Hepatocyte (in vitro differentiated cells): ENCODE measurements at regions not wholly inside any gene's neighbourhood (a gene's known extent, or its start where the extent isn't known, plus 50 kb on each side); places are given as distances from the start of the nearest gene placed in this dataset.
"Not testable (repeated sequence)": the region's sequence is repeated elsewhere in the genome, so short reads cannot be mapped to it uniquely, and the experiment has no call there.

Experiments used
- DNase-seq: peaks from one replicate; pipeline ENCODE4 v3.0.0-alpha.2; 2016; ENCODE audit warnings: low spot score
- H2AFZ ChIP-seq: fragments of 200-600 bp; sonication (generic); 2 replicates; pipeline ENCODE4 v1.6.0; 2016; ENCODE audit warnings: antibody characterized with exemption, mild to moderate bottlenecking
- H3K27ac ChIP-seq: fragments of 200-600 bp; sonication (generic); 2 replicates; pipeline ENCODE4 v1.5.1; 2016; ENCODE audit warnings: mild to moderate bottlenecking
- H3K27me3 ChIP-seq: fragments of 200-600 bp; sonication (generic); 2 replicates; pipeline ENCODE4 v1.6.1; 2016
- H3K36me3 ChIP-seq: fragments of 200-600 bp; sonication (generic); replicated peaks from 2 replicates; pipeline ENCODE4 v1.5.1; 2016; ENCODE audit warnings: low read depth; ENCODE audit not compliant: insufficient read depth
- H3K4me1 ChIP-seq: fragments of 200-600 bp; sonication (generic); 2 replicates; pipeline ENCODE4 v1.5.1; 2016; ENCODE audit warnings: mild to moderate bottlenecking, moderate library complexity; ENCODE audit not compliant: insufficient read depth
- H3K4me2 ChIP-seq: fragments of 200-600 bp; sonication (generic); 2 replicates; pipeline ENCODE4 v1.6.0; 2016
- H3K4me3 ChIP-seq: fragments of 200-600 bp; sonication (generic); 2 replicates; pipeline ENCODE4 v1.5.1; 2016; ENCODE audit warnings: mild to moderate bottlenecking
- H3K79me2 ChIP-seq: fragments of 200-600 bp; sonication (generic); 2 replicates; pipeline ENCODE4 v1.6.0; 2017; ENCODE audit warnings: mild to moderate bottlenecking
- H3K9me2 ChIP-seq: fragments of 200-600 bp; sonication (generic); replicated peaks from 2 replicates; pipeline ENCODE4 v1.6.0; 2017; ENCODE audit warnings: mild to moderate bottlenecking; ENCODE audit not compliant: insufficient read depth
- H3K9me3 ChIP-seq: fragments of 200-600 bp; sonication (generic); 2 replicates; pipeline ENCODE4 v1.5.1; 2016; ENCODE audit warnings: low read depth, mild to moderate bottlenecking
- H4K20me1 ChIP-seq: fragments of 200-600 bp; sonication (generic); 2 replicates; pipeline ENCODE4 v1.6.0; 2016; ENCODE audit warnings: mild to moderate bottlenecking; ENCODE audit not compliant: insufficient read depth, poor library complexity, severe bottlenecking
- CTCF ChIP-seq: fragments of 200-600 bp; sonication (generic); IDR thresholded peaks from 2 replicates; pipeline ENCODE4 v1.5.1; 2016; ENCODE audit warnings: antibody characterized with exemption, mild to moderate bottlenecking; ENCODE audit not compliant: poor library complexity
- EZH2 ChIP-seq: fragments of 200-600 bp; sonication (generic); IDR thresholded peaks from 2 replicates; pipeline ENCODE4 v1.6.1; 2016; ENCODE audit warnings: antibody characterized with exemption, mild to moderate bottlenecking, borderline replicate concordance
- EZH2phosphoT487 ChIP-seq: fragments of 200-600 bp; sonication (generic); IDR thresholded peaks from one replicate; pipeline ENCODE4 v1.6.1; 2018; ENCODE audit warnings: antibody characterized with exemption, mild to moderate bottlenecking, low read depth, moderate library complexity; ENCODE audit not compliant: unreplicated experiment, severe bottlenecking
- WGBS: methylation state at CpG from one replicate; pipeline ENCODE4 v1.1.6; 2016; ENCODE audit warnings: low lambda C conversion rate; ENCODE audit errors: missing lambda C conversion rate; 5-methylcytosine and 5-hydroxymethylcytosine counted together

GRCh38 chr11:97007283-97007682 is 617.5 kb downstream of the JRKL start:
- no peaks in the 10 kb centered on the region for H3K9me3 ChIP-seq
- H3K79me2 ChIP-seq, result no peaks in the 10 kb centered on the region
- H4K20me1 ChIP-seq, result no peaks in the 10 kb centered on the region
- H3K27me3 ChIP-seq, result no peaks in the 10 kb centered on the region
- no peaks in the 10 kb centered on the region for H3K9me2 ChIP-seq
- H3K4me2 ChIP-seq, result no peak overlapping the region
- no peaks in the 10 kb centered on the region for H3K36me3 ChIP-seq
- TF ChIP-seq EZH2phosphoT487 (no peak), CTCF (no peak), EZH2 (no peak)
- no peaks in the 10 kb centered on the region for H3K4me1 ChIP-seq
- H3K4me3 ChIP-seq, result no peak overlapping the region
- no peak overlapping the region for H2AFZ ChIP-seq
- no peak overlapping the region for H3K27ac ChIP-seq
- no peak for DNase-seq
- WGBS, result 43% methylated on average over 2 of the region's 2 CpGs

GRCh38 chr11:97009613-97010012 is 619.8 kb downstream of the JRKL start:
- H3K9me2 ChIP-seq, result no peaks in the 10 kb centered on the region
- H3K27me3 ChIP-seq, result no peaks in the 10 kb centered on the region
- H2AFZ ChIP-seq, result no peak overlapping the region
- no peak for DNase-seq
- H3K4me1 ChIP-seq, result no peaks in the 10 kb centered on the region
- no peak overlapping the region for H3K27ac ChIP-seq
- H3K4me2 ChIP-seq, result no peak overlapping the region
- no peaks in the 10 kb centered on the region for H4K20me1 ChIP-seq
- H3K36me3 ChIP-seq, result no peaks in the 10 kb centered on the region
- no peaks in the 10 kb centered on the region for H3K79me2 ChIP-seq
- 95% methylated on average over 1 of the region's 1 CpG for WGBS
- no peak for TF ChIP-seq EZH2phosphoT487
- TF ChIP-seq CTCF, result no peak
- no peak for TF ChIP-seq EZH2
- H3K9me3 ChIP-seq, result no peaks in the 10 kb centered on the region
- H3K4me3 ChIP-seq, result no peak overlapping the region

GRCh38 chr11:97010997-97011396 is 621.2 kb downstream of the JRKL start:
- not testable (repeated sequence) for H3K4me1 ChIP-seq, H3K9me2 ChIP-seq, H2AFZ ChIP-seq, H3K4me3 ChIP-seq, H3K4me2 ChIP-seq, H3K27me3 ChIP-seq, H3K9me3 ChIP-seq, H3K27ac ChIP-seq, H3K79me2 ChIP-seq, DNase-seq, H4K20me1 ChIP-seq, H3K36me3 ChIP-seq
- 83% methylated on average over 10 of the region's 10 CpGs for WGBS

GRCh38 chr11:97015327-97015726 is 625.5 kb downstream of the JRKL start:
- Histone ChIP-seq H3K9me2 (no peaks in the 10 kb centered on the region), H3K79me2 (no peaks in the 10 kb centered on the region), H3K4me2 (no peak overlapping the region), H3K4me3 (no peak overlapping the region), H4K20me1 (no peaks in the 10 kb centered on the region), H2AFZ (no peak overlapping the region), H3K27me3 (no peaks in the 10 kb centered on the region), H3K4me1 (no peaks in the 10 kb centered on the region), H3K9me3 (no peaks in the 10 kb centered on the region), H3K36me3 (no peaks in the 10 kb centered on the region), H3K27ac (no peak overlapping the region)
- no peak for DNase-seq
- no peak for TF ChIP-seq CTCF
- no peak for TF ChIP-seq EZH2
- TF ChIP-seq EZH2phosphoT487, result no peak
- 53% methylated on average over 2 of the region's 2 CpGs for whole genome bisulfite sequencing
